ENCODE measurements at regions not wholly inside any gene's neighbourhood (a gene's known extent, or its start where the extent isn't known, plus 50 kb on each side); places are given as distances from the start of the nearest gene placed in this dataset.

DNA sequence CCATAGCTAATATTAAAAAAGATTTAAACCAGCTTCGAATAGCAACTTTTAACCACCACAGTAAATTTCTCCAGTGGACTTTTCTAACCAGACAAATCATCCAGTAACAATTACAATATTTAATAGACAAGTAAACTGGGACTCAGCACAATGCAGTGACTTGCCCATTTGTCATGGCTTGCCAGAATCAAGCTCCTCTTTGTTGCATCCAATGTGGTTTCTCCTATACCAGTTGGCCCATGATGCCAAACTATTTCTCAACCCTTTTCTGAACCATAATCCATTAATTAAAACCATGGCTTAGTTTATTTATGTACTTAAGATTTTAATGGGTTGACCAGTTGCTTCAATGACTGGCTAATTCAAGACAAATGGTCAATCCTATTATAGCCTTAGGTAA lies 64.4 kb downstream of the DIO2 start:
- Histone ChIP-seq H3K4me1 (peaks cover 4% of the 10 kb centered on the region), H3K36me3 (no peaks in the 10 kb centered on the region), H3K9me3 (no peaks in the 10 kb centered on the region), H3K27me3 (no peaks in the 10 kb centered on the region), H3K4me3 (no peak overlapping the region), H3K27ac (no peak overlapping the region)
- TF ChIP-seq, protein P1, sequence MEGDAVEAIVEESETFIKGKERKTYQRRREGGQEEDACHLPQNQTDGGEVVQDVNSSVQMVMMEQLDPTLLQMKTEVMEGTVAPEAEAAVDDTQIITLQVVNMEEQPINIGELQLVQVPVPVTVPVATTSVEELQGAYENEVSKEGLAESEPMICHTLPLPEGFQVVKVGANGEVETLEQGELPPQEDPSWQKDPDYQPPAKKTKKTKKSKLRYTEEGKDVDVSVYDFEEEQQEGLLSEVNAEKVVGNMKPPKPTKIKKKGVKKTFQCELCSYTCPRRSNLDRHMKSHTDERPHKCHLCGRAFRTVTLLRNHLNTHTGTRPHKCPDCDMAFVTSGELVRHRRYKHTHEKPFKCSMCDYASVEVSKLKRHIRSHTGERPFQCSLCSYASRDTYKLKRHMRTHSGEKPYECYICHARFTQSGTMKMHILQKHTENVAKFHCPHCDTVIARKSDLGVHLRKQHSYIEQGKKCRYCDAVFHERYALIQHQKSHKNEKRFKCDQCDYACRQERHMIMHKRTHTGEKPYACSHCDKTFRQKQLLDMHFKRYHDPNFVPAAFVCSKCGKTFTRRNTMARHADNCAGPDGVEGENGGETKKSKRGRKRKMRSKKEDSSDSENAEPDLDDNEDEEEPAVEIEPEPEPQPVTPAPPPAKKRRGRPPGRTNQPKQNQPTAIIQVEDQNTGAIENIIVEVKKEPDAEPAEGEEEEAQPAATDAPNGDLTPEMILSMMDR (IDR thresholded peaks at IDR 0.05): no peak
- TF ChIP-seq POLR2AphosphoS5 (IDR thresholded peaks at IDR 0.05) (no peak), POLR2A (IDR thresholded peaks at IDR 0.05) (no peak), EP300 (IDR thresholded peaks at IDR 0.05) (no peak)
- no peak for DNase-seq (ENCODE audit: low spot score in 2 of 2)
- 76% methylated on average over 1 of the region's 1 CpG for WGBS

- WGBS: 69% methylated on average over 4 of the region's 4 CpGs
- no peaks in the 10 kb centered on the region for H3K36me3 ChIP-seq
- no peak overlapping the region for H3K27ac ChIP-seq
- H3K4me3 ChIP-seq: no peak overlapping the region
- no peaks in the 10 kb centered on the region for H3K9me3 ChIP-seq
- TF ChIP-seq POLR2AphosphoS5 (IDR thresholded peaks at IDR 0.05) (no peak), POLR2A (IDR thresholded peaks at IDR 0.05) (no peak), EP300 (IDR thresholded peaks at IDR 0.05) (no peak)
- TF ChIP-seq, protein P1 (IDR thresholded peaks at IDR 0.05): no peak
- no peaks in the 10 kb centered on the region for H3K4me1 ChIP-seq
- no peaks in the 10 kb centered on the region for H3K27me3 ChIP-seq
- no peak for DNase-seq (ENCODE audit: low spot score in 2 of 2)
These were observed 74.9 kb downstream of the DIO2 start for GRCh38 chr14:80136358-80136757.

DNA sequence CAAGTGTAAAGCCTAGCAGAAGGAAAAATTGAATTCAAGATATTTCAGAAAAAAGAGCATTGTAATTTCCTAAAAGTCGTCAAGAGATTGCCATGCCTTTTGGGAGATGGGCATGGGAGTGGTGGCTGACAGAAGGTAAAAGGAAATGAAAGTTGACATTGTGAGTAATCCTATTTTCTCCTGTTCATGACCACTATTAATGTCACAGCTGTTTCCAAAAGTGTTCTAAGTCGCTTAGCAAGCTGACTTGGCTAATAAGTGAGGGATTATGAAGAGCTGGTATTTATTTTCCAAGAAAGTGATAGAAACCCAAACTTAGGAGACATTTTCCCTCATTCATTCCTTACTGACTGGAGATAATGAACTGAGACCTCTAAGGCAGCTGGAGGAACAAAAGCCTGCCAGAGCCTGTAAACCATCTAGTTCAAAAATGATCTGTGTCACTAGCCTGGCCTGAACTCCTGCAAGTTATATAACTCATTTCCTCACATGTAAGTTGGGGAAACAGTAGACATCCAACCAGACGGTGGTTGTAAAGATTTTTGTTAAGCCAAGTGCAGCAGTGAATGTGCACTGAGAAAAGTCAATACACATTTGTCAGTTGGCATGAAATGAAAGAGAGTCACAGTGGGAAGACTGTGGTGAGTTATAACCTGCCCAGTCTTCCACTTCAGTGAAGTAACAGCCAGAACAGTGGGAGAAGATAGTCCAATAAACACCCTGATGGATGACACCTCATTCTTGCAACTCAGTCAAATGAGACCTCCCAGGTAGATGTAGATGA lies 75.8 kb downstream of the DIO2 start:
- DNase-seq (ENCODE audit: low spot score in 2 of 2): no peak
- WGBS: 50% methylated on average over 3 of the region's 3 CpGs
- TF ChIP-seq POLR2A (IDR thresholded peaks at IDR 0.05) (no peak), EP300 (IDR thresholded peaks at IDR 0.05) (no peak), POLR2AphosphoS5 (IDR thresholded peaks at IDR 0.05) (no peak)
- TF ChIP-seq, protein P1 (IDR thresholded peaks at IDR 0.05): no peak
- Histone ChIP-seq H3K27ac (no peak overlapping the region), H3K9me3 (no peaks in the 10 kb centered on the region), H3K27me3 (no peaks in the 10 kb centered on the region), H3K4me1 (no peaks in the 10 kb centered on the region), H3K4me3 (no peak overlapping the region), H3K36me3 (no peaks in the 10 kb centered on the region)

GRCh38 chr14:80134321-80134720 lies 77.0 kb downstream of the DIO2 start:
- no peak overlapping the region for H3K4me3 ChIP-seq
- H3K36me3 ChIP-seq: no peaks in the 10 kb centered on the region
- TF ChIP-seq EP300 (IDR thresholded peaks at IDR 0.05) (no peak), POLR2A (IDR thresholded peaks at IDR 0.05) (no peak), POLR2AphosphoS5 (IDR thresholded peaks at IDR 0.05) (no peak)
- TF ChIP-seq, protein P1 (IDR thresholded peaks at IDR 0.05): no peak
- H3K27ac ChIP-seq: no peak overlapping the region
- no peaks in the 10 kb centered on the region for H3K27me3 ChIP-seq
- 78% methylated on average over 1 of the region's 1 CpG for WGBS
- no peaks in the 10 kb centered on the region for H3K4me1 ChIP-seq
- no peak for DNase-seq (ENCODE audit: low spot score in 2 of 2)
- H3K9me3 ChIP-seq: no peaks in the 10 kb centered on the region

GRCh38 chr14:80133457-80133856 lies 77.8 kb downstream of the DIO2 start:
- WGBS: 84% methylated on average over 3 of the region's 3 CpGs

More at GRCh38 chr14:80133457-80133856, 77.8 kb downstream of the DIO2 start:
- no peaks in the 10 kb centered on the region for H3K9me3 ChIP-seq
- H3K36me3 ChIP-seq: no peaks in the 10 kb centered on the region
- no peaks in the 10 kb centered on the region for H3K4me1 ChIP-seq
- no peaks in the 10 kb centered on the region for H3K27me3 ChIP-seq
- H3K27ac ChIP-seq: no peak overlapping the region
- H3K4me3 ChIP-seq: no peak overlapping the region
- no peak for DNase-seq (ENCODE audit: low spot score in 2 of 2)
- TF ChIP-seq POLR2AphosphoS5 (IDR thresholded peaks at IDR 0.05) (no peak), EP300 (IDR thresholded peaks at IDR 0.05) (no peak), POLR2A (IDR thresholded peaks at IDR 0.05) (no peak)
- TF ChIP-seq, protein P1 (IDR thresholded peaks at IDR 0.05): no peak
